ENCODE measurements at regions not wholly inside any gene's neighbourhood (a gene's known extent, or its start where the extent isn't known, plus 50 kb on each side); places are given as distances from the start of the nearest gene placed in this dataset.

- no peak for DNase-seq (ENCODE audit: extremely low spot score, unreplicated experiment)
- peaks cover 40% of the 10 kb centered on the region for H3K4me1 Mint-ChIP-seq (ENCODE audit: unreplicated experiment)
- H3K27me3 Mint-ChIP-seq, result peaks cover 38% of the 10 kb centered on the region
- no peak overlapping the region for H3K27ac Mint-ChIP-seq
- TF ChIP-seq CTCF (conservative IDR thresholded peaks at IDR 0.05), result no peak
- no peak overlapping the region for H3K4me3 Mint-ChIP-seq
- no peaks in the 10 kb centered on the region for H3K9me3 Mint-ChIP-seq
- no peaks in the 10 kb centered on the region for H3K36me3 Mint-ChIP-seq
These were observed 59.0 kb upstream of the DLK1 start for GRCh38 chr14:100667656-100668055.

GRCh38 chr14:100668352-100668751, 58.3 kb upstream of the DLK1 start:
- no peak for TF ChIP-seq CTCF (conservative IDR thresholded peaks at IDR 0.05)
- H3K9me3 Mint-ChIP-seq, result no peaks in the 10 kb centered on the region
- H3K4me3 Mint-ChIP-seq, result no peak overlapping the region
- H3K4me1 Mint-ChIP-seq (ENCODE audit: unreplicated experiment), result peaks cover 47% of the 10 kb centered on the region
- H3K27me3 Mint-ChIP-seq, result peaks cover 45% of the 10 kb centered on the region
- no peak overlapping the region for H3K27ac Mint-ChIP-seq
- DNase-seq (ENCODE audit: extremely low spot score, unreplicated experiment), result no peak
- no peaks in the 10 kb centered on the region for H3K36me3 Mint-ChIP-seq

- no peak overlapping the region for H3K27ac Mint-ChIP-seq
- peaks cover 52% of the 10 kb centered on the region for H3K27me3 Mint-ChIP-seq
- H3K36me3 Mint-ChIP-seq, result no peaks in the 10 kb centered on the region
- DNase-seq (ENCODE audit: extremely low spot score, unreplicated experiment), result no peak
- H3K4me3 Mint-ChIP-seq, result no peak overlapping the region
- H3K9me3 Mint-ChIP-seq, result no peaks in the 10 kb centered on the region
- TF ChIP-seq CTCF (conservative IDR thresholded peaks at IDR 0.05), result no peak
- peaks cover 53% of the 10 kb centered on the region for H3K4me1 Mint-ChIP-seq (ENCODE audit: unreplicated experiment)
These were observed 57.7 kb upstream of the DLK1 start for GRCh38 chr14:100669011-100669412.

- H3K27ac Mint-ChIP-seq, result no peak overlapping the region
- TF ChIP-seq CTCF (conservative IDR thresholded peaks at IDR 0.05), result no peak
- DNase-seq (ENCODE audit: extremely low spot score, unreplicated experiment), result no peak
- peaks cover 56% of the 10 kb centered on the region for H3K27me3 Mint-ChIP-seq
- H3K4me1 Mint-ChIP-seq (ENCODE audit: unreplicated experiment), result peaks cover 56% of the 10 kb centered on the region
- H3K36me3 Mint-ChIP-seq, result no peaks in the 10 kb centered on the region
- peak overlapping the region; percentile 6 for H3K4me3 Mint-ChIP-seq
- H3K9me3 Mint-ChIP-seq, result no peaks in the 10 kb centered on the region
These were observed 57.2 kb upstream of the DLK1 start for GRCh38 chr14:100669468-100669867.

- no peak for TF ChIP-seq CTCF (conservative IDR thresholded peaks at IDR 0.05)
- H3K4me1 Mint-ChIP-seq (ENCODE audit: unreplicated experiment), result peaks cover 59% of the 10 kb centered on the region
- H3K27ac Mint-ChIP-seq, result peak overlapping the region; percentile 23
- H3K27me3 Mint-ChIP-seq, result peaks cover 56% of the 10 kb centered on the region
- no peaks in the 10 kb centered on the region for H3K36me3 Mint-ChIP-seq
- no peaks in the 10 kb centered on the region for H3K9me3 Mint-ChIP-seq
- H3K4me3 Mint-ChIP-seq, result peak overlapping the region; percentile 47
- DNase-seq (ENCODE audit: extremely low spot score, unreplicated experiment), result no peak
These were observed 56.5 kb upstream of the DLK1 start for GRCh38 chr14:100670017-100670752.

GRCh38 chr14:100670753-100671049, 56.0 kb upstream of the DLK1 start:
- peaks cover 59% of the 10 kb centered on the region for H3K4me1 Mint-ChIP-seq (ENCODE audit: unreplicated experiment)
- no peak for DNase-seq (ENCODE audit: extremely low spot score, unreplicated experiment)
- H3K36me3 Mint-ChIP-seq, result no peaks in the 10 kb centered on the region
- peak overlapping the region; percentile 47 for H3K4me3 Mint-ChIP-seq
- TF ChIP-seq CTCF (conservative IDR thresholded peaks at IDR 0.05), result no peak
- no peaks in the 10 kb centered on the region for H3K9me3 Mint-ChIP-seq
- peaks cover 55% of the 10 kb centered on the region for H3K27me3 Mint-ChIP-seq
- peak overlapping the region; percentile 23 for H3K27ac Mint-ChIP-seq

Measured in type B pancreatic cell (in vitro differentiated cells).